NT2/D1 (cell line): ENCODE measurements at regions not wholly inside any gene's neighbourhood (a gene's known extent, or its start where the extent isn't known, plus 50 kb on each side); places are given as distances from the start of the nearest gene placed in this dataset.

Source experiments
- SUZ12 ChIP-seq: IDR thresholded peaks from 2 replicates; pipeline ENCODE4 v1.6.1; 2011; ENCODE audit not compliant: insufficient read length, insufficient read depth; ENCODE audit errors: extremely low read depth
- YY1 ChIP-seq: IDR thresholded peaks from 2 replicates; pipeline ENCODE4 v1.6.1; 2011; ENCODE audit not compliant: insufficient read length, insufficient read depth
- ZNF274 ChIP-seq: IDR thresholded peaks from 2 replicates; pipeline ENCODE4 v1.6.1; 2011; ENCODE audit warnings: mild to moderate bottlenecking, low read depth, low read length

DNA sequence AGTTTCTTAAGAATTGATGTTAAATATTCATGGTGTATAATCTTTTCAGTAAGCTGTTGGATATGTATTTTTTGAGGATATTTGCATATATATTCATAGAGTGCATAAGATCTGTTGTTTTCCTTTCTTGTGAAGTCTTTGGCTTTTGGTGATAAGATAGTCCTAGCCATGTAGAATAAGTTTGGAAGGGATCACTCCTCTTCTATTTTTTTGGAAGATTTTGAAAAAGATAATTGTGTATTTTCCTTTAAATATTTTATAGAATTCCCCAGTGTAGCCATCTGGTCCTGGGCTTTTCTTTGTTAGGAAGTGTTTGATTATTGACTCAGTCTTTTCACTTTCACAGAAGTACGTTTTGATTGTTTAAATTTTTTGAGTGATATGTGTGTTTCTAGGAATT is 318.8 kb upstream of the CDH10 start:
- no peak for TF ChIP-seq SUZ12
- no peak for TF ChIP-seq ZNF274
- TF ChIP-seq YY1, result no peak
